Epithelial cell of proximal tubule (primary cell): ENCODE measurements at regions not wholly inside any gene's neighbourhood (a gene's known extent, or its start where the extent isn't known, plus 50 kb on each side); places are given as distances from the start of the nearest gene placed in this dataset.

ENCODE experiments used
- DNase-seq: peaks from one replicate; pipeline ENCODE4 v3.0.0-alpha.2; 2011; ENCODE audit warnings: low read depth
- H3K4me3 ChIP-seq: 2 replicates; pipeline ENCODE4 v1.5.1; 2011; ENCODE audit warnings: low read depth, mild to moderate bottlenecking, low read length
- TF ChIP-seq, protein P1 (sequence below): conservative IDR thresholded peaks from 2 replicates; pipeline ENCODE4 v1.5.1; 2012; ENCODE audit warnings: low read depth, mild to moderate bottlenecking, low read length

DNA sequence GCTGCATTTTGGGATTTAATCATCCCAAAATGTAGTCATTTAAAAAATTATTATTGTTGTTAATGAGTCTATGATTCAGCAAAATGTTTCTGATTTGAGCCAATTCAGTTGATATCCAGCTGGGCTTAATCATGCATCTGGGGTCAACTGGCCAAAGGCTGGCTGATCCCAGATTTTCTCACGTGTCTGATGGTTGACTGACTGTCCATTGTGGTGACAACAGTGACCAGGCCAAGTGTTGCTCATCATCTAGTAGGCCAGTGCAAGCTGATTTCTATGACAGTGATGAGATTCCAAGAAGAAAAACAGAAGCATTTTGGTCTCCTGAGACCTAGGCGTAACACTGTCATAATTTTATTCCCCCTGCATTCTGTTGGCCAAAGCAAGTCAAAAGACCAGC lies 80.1 kb upstream of the ZC3H11B start:
- no peak overlapping the region for H3K4me3 ChIP-seq
- DNase-seq = no peak
- TF ChIP-seq, protein P1, sequence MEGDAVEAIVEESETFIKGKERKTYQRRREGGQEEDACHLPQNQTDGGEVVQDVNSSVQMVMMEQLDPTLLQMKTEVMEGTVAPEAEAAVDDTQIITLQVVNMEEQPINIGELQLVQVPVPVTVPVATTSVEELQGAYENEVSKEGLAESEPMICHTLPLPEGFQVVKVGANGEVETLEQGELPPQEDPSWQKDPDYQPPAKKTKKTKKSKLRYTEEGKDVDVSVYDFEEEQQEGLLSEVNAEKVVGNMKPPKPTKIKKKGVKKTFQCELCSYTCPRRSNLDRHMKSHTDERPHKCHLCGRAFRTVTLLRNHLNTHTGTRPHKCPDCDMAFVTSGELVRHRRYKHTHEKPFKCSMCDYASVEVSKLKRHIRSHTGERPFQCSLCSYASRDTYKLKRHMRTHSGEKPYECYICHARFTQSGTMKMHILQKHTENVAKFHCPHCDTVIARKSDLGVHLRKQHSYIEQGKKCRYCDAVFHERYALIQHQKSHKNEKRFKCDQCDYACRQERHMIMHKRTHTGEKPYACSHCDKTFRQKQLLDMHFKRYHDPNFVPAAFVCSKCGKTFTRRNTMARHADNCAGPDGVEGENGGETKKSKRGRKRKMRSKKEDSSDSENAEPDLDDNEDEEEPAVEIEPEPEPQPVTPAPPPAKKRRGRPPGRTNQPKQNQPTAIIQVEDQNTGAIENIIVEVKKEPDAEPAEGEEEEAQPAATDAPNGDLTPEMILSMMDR = no peak

DNA sequence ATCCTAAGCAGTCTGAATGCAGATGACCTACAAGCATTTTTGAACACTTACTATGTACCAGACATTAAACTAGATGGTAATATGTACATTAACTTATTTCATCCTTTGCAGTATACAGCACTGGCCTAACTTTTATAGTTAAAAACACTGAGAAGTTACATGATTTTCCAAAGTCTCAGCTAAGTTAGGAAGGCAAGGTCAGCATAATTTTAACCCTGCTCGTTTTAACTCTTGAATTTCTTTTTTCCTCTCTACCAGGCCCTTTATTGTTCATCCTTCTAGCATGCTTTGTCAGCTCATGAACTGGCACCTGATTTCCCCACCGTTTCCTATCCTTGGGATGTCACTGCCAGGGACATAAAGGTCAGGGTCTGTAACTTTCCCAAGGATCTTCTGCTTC lies 76.9 kb upstream of the ZC3H11B start:
- TF ChIP-seq, protein P1 = no peak
- no peak overlapping the region for H3K4me3 ChIP-seq
- DNase-seq = no peak

DNA sequence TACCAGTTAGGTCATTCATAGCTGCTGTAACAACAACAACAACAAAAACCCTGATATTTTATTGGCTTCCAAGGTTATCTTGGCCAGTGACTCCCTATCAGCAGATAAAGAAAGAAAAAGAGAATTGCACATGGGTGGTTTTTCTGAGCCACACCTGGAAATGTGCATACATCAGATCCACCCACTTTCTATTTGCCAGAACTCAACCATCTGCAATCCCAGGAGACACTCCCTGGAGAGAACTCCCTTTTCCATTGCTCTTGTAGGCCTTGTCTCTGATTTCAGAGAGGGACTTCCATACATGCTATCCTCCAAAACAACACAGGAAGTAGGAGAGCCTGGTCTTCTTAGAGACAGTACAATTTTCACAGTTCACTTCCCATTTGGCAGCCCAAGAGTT lies 74.9 kb upstream of the ZC3H11B start:
- no peak overlapping the region for H3K4me3 ChIP-seq
- TF ChIP-seq, protein P1 = no peak
- DNase-seq = peak; percentile 7

DNA sequence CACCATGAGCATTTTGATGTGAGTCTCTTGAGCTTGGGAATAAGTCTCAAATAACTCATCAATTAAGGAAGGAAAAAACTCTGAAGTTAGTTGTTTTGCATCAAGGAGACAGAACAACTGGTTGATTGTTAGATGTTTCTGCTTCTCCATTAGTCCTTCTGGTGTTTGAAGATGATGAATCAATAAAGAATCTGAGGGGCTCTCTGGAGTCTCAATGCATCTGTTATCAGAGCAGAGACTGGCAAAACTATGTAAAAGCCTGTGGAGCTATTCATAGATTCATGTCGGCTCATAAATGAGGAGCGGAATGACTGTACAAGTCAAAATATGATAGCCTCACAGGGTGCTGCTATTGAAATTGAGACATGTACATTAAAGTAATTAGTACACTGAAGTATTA lies 73.3 kb upstream of the ZC3H11B start:
- no peak for DNase-seq
- TF ChIP-seq, protein P1 = no peak
- H3K4me3 ChIP-seq = no peak overlapping the region

DNA sequence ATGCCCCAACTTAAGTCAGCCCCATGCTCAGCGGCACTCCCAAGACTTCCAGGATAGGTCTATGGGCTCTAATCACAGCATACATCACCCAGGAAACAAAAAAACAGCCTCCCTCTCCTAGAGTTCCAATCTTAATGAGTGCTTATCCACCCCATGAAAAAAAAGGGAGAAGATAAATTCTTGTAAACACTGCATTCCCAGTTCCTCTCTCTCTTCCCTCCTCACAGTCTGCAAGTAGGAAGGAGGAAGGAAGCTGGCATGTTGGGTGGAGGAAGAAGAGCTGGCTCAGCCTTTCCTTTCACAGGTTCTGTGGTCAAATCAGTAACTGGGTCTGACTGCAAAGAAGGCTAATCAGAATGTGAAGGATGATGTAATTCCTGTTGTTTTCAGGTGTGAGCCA lies 69.9 kb upstream of the ZC3H11B start:
- H3K4me3 ChIP-seq = no peak overlapping the region
- DNase-seq = no peak
- TF ChIP-seq, protein P1 = no peak

DNA sequence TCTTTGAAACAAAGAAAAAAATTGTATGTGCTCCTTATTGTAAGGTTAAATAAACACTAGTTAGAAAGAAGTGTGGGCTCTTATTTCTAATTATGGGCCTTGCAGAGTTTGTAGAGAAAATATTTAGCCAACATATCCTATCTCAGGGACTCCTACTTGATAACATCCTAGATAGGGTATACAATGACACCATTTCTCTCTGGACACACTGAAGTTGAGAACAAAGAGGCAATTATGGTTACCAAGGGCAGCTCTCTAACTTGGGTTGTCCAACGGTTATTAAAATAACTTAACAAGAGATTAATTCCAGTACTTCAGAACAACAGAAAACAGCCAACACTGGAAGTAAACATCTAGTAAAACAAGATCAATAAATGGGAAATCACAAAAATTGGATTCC lies 69.0 kb upstream of the ZC3H11B start:
- TF ChIP-seq, protein P1 = no peak
- DNase-seq = no peak
- no peak overlapping the region for H3K4me3 ChIP-seq

DNA sequence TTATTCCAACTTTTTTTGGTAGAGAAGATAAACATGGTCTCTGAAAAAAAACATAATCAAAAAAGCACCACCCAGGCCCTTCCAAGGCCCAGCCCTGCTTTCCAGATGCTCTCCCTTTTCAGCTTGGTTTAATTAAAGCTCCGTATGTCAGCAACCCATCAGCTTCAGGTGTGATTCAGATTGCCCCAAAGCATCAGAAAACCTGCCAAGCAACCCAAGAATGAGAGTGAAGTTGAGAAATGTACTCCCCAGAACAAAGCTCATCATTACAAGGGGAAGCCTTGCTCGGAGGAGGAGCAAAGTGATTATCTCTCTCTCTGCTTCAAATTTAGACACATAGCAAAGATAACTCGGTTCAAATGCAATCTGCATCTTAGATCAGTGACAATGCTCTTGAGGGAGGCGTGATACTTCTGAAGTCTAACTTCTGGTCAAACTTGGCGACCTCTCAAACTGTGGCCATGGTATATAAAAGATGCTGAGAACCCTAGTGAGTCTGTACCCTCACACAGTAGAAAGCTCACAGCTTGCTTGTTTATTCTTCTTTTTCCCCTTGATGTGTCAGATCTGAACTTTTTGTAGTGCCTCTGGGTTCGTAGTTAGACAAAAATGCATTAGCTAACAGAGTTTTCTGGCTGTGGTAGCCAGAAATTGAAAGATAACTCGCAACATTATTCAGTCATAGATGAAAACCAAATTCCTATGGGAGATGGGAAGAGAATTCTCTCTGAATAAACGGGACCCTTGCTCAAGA lies 63.3 kb upstream of the ZC3H11B start:
- H3K4me3 ChIP-seq = no peak overlapping the region
- TF ChIP-seq, protein P1 = no peak
- no peak for DNase-seq
